Fibroblast of villous mesenchyme (primary cell): ENCODE measurements at regions not wholly inside any gene's neighbourhood (a gene's known extent, or its start where the extent isn't known, plus 50 kb on each side); places are given as distances from the start of the nearest gene placed in this dataset.

ENCODE experiments used
- DNase-seq: peaks from one replicate; pipeline ENCODE4 v3.0.0-alpha.2; 2010; ENCODE audit warnings: low read depth
- H3K4me3 ChIP-seq: 2 replicates; pipeline ENCODE4 v1.5.1; 2011; ENCODE audit warnings: low read depth, mild to moderate bottlenecking, low read length
- CTCF ChIP-seq: IDR thresholded peaks from 2 replicates; pipeline ENCODE4 v1.5.1; 2012; ENCODE audit warnings: low read depth, mild to moderate bottlenecking, low read length; ENCODE audit not compliant: insufficient read depth

- no peak for DNase-seq
- H3K4me3 ChIP-seq: no peak overlapping the region
- no peak for TF ChIP-seq CTCF
Measured at GRCh38 chr10:126843299-126843934, 61.8 kb upstream of the DOCK1 start.

GRCh38 chr10:126844406-126844805, 60.8 kb upstream of the DOCK1 start:
- no peak for DNase-seq
- no peak overlapping the region for H3K4me3 ChIP-seq
- TF ChIP-seq CTCF: no peak

- H3K4me3 ChIP-seq: no peak overlapping the region
- no peak for TF ChIP-seq CTCF
- DNase-seq: no peak
Measured at GRCh38 chr10:126846469-126846868, 58.8 kb upstream of the DOCK1 start.

GRCh38 chr10:126846959-126847358, 58.3 kb upstream of the DOCK1 start:
- DNase-seq: no peak
- peak; percentile 13 for TF ChIP-seq CTCF
- no peak overlapping the region for H3K4me3 ChIP-seq

GRCh38 chr10:126847666-126848065, 57.6 kb upstream of the DOCK1 start:
- no peak overlapping the region for H3K4me3 ChIP-seq
- DNase-seq: no peak
- no peak for TF ChIP-seq CTCF

GRCh38 chr10:126849646-126850045, 55.6 kb upstream of the DOCK1 start:
- DNase-seq: no peak
- no peak overlapping the region for H3K4me3 ChIP-seq
- TF ChIP-seq CTCF: no peak
